ENCODE measurements at regions not wholly inside any gene's neighbourhood (a gene's known extent, or its start where the extent isn't known, plus 50 kb on each side); places are given as distances from the start of the nearest gene placed in this dataset.

- TF ChIP-seq, protein P1, sequence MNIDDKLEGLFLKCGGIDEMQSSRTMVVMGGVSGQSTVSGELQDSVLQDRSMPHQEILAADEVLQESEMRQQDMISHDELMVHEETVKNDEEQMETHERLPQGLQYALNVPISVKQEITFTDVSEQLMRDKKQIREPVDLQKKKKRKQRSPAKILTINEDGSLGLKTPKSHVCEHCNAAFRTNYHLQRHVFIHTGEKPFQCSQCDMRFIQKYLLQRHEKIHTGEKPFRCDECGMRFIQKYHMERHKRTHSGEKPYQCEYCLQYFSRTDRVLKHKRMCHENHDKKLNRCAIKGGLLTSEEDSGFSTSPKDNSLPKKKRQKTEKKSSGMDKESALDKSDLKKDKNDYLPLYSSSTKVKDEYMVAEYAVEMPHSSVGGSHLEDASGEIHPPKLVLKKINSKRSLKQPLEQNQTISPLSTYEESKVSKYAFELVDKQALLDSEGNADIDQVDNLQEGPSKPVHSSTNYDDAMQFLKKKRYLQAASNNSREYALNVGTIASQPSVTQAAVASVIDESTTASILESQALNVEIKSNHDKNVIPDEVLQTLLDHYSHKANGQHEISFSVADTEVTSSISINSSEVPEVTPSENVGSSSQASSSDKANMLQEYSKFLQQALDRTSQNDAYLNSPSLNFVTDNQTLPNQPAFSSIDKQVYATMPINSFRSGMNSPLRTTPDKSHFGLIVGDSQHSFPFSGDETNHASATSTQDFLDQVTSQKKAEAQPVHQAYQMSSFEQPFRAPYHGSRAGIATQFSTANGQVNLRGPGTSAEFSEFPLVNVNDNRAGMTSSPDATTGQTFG (tag by site-specific recombination; IDR thresholded peaks at IDR 0.05; ENCODE audit: borderline replicate concordance) = no peak
- TF ChIP-seq, protein P2, sequence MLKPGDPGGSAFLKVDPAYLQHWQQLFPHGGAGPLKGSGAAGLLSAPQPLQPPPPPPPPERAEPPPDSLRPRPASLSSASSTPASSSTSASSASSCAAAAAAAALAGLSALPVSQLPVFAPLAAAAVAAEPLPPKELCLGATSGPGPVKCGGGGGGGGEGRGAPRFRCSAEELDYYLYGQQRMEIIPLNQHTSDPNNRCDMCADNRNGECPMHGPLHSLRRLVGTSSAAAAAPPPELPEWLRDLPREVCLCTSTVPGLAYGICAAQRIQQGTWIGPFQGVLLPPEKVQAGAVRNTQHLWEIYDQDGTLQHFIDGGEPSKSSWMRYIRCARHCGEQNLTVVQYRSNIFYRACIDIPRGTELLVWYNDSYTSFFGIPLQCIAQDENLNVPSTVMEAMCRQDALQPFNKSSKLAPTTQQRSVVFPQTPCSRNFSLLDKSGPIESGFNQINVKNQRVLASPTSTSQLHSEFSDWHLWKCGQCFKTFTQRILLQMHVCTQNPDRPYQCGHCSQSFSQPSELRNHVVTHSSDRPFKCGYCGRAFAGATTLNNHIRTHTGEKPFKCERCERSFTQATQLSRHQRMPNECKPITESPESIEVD (tag by site-specific recombination; IDR thresholded peaks at IDR 0.05) = no peak
- no peak for TF ChIP-seq HOXA7 (CRISPR knock-in tag; IDR thresholded peaks at IDR 0.05; ENCODE audit: borderline replicate concordance)
- TF ChIP-seq, protein P3, sequence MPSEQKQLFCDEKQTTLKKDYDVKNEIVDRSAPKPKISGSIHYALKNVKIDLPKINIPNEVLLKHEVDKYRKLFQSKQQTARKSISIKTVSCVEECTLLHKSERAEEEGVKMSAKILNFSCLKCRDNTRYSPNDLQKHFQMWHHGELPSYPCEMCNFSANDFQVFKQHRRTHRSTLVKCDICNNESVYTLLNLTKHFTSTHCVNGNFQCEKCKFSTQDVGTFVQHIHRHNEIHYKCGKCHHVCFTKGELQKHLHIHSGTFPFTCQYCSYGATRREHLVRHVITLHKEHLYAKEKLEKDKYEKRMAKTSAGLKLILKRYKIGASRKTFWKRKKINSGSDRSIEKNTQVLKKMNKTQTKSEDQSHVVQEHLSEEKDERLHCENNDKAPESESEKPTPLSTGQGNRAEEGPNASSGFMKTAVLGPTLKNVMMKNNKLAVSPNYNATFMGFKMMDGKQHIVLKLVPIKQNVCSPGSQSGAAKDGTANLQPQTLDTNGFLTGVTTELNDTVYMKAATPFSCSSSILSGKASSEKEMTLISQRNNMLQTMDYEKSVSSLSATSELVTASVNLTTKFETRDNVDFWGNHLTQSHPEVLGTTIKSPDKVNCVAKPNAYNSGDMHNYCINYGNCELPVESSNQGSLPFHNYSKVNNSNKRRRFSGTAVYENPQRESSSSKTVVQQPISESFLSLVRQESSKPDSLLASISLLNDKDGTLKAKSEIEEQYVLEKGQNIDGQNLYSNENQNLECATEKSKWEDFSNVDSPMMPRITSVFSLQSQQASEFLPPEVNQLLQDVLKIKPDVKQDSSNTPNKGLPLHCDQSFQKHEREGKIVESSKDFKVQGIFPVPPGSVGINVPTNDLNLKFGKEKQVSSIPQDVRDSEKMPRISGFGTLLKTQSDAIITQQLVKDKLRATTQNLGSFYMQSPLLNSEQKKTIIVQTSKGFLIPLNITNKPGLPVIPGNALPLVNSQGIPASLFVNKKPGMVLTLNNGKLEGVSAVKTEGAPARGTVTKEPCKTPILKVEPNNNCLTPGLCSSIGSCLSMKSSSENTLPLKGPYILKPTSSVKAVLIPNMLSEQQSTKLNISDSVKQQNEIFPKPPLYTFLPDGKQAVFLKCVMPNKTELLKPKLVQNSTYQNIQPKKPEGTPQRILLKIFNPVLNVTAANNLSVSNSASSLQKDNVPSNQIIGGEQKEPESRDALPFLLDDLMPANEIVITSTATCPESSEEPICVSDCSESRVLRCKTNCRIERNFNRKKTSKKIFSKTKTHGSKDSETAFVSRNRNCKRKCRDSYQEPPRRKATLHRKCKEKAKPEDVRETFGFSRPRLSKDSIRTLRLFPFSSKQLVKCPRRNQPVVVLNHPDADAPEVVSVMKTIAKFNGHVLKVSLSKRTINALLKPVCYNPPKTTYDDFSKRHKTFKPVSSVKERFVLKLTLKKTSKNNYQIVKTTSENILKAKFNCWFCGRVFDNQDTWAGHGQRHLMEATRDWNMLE (tag by site-specific recombination; conservative IDR thresholded peaks at IDR 0.05; ENCODE audit: low read depth) = no peak
- TF ChIP-seq ZNF621 (tag by site-specific recombination; IDR thresholded peaks at IDR 0.05) = no peak
- no peak for TF ChIP-seq PRDM2 (tag by site-specific recombination; IDR thresholded peaks at IDR 0.05; ENCODE audit: borderline replicate concordance)
- no peak for TF ChIP-seq ZSCAN23 (tag by site-specific recombination; IDR thresholded peaks at IDR 0.05)
- no peak for TF ChIP-seq AEBP2 (tag by site-specific recombination; IDR thresholded peaks at IDR 0.05; ENCODE audit: borderline replicate concordance)
- no peak for TF ChIP-seq ZNF48 (tag by site-specific recombination; IDR thresholded peaks at IDR 0.05)
- no peak for TF ChIP-seq ZNF624 (tag by site-specific recombination; IDR thresholded peaks at IDR 0.05)
- no peak for TF ChIP-seq ZFP3 (tag by site-specific recombination; IDR thresholded peaks at IDR 0.05; ENCODE audit: low read depth)
- no peak for TF ChIP-seq ZNF174 (tag by site-specific recombination; IDR thresholded peaks at IDR 0.05)
- no peak for TF ChIP-seq ZNF529 (tag by site-specific recombination; IDR thresholded peaks at IDR 0.05; ENCODE audit: insufficient replicate concordance)
- TF ChIP-seq ZNF664 (tag by site-specific recombination; IDR thresholded peaks at IDR 0.05) = no peak
- TF ChIP-seq ZNF785 (tag by site-specific recombination; IDR thresholded peaks at IDR 0.05) = no peak
- TF ChIP-seq BCL11B (tag by site-specific recombination; IDR thresholded peaks at IDR 0.05; ENCODE audit: low read depth) = no peak
- no peak for TF ChIP-seq ZNF121 (tag by site-specific recombination; IDR thresholded peaks at IDR 0.05)
- no peak for TF ChIP-seq ZSCAN16 (tag by site-specific recombination; IDR thresholded peaks at IDR 0.05)
- TF ChIP-seq ZNF112 (tag by site-specific recombination; IDR thresholded peaks at IDR 0.05) = no peak
- no peak for TF ChIP-seq ZNF2 (tag by site-specific recombination; IDR thresholded peaks at IDR 0.05)
- no peak for TF ChIP-seq ZNF76 (tag by site-specific recombination; IDR thresholded peaks at IDR 0.05; ENCODE audit: borderline replicate concordance, low read depth)
Observed at GRCh38 chr12:107317751-107318555, 224.6 kb upstream of the CRY1 start (continued).
